ENCODE measurements at regions not wholly inside any gene's neighbourhood (a gene's known extent, or its start where the extent isn't known, plus 50 kb on each side); places are given as distances from the start of the nearest gene placed in this dataset.

GRCh38 chr2:120430957-120431356, 85.0 kb downstream of the INHBB start:
- no peak for DNase-seq (ENCODE audit: low read depth)
- no peak overlapping the region for H3K4me3 ChIP-seq (replicated peaks; ENCODE audit: low read depth, low read length)
- TF ChIP-seq CTCF (IDR thresholded peaks at IDR 0.05; ENCODE audit: low read length, missing control alignments): no peak

- no peak for DNase-seq (ENCODE audit: low read depth)
- H3K4me3 ChIP-seq (replicated peaks; ENCODE audit: low read depth, low read length): no peak overlapping the region
- TF ChIP-seq CTCF (IDR thresholded peaks at IDR 0.05; ENCODE audit: low read length, missing control alignments): no peak
These were observed 85.7 kb downstream of the INHBB start for GRCh38 chr2:120431386-120432292.

GRCh38 chr2:120432293-120432975, 86.5 kb downstream of the INHBB start:
- no peak overlapping the region for H3K4me3 ChIP-seq (replicated peaks; ENCODE audit: low read depth, low read length)
- DNase-seq (ENCODE audit: low read depth): no peak
- no peak for TF ChIP-seq CTCF (IDR thresholded peaks at IDR 0.05; ENCODE audit: low read length, missing control alignments)

DNA sequence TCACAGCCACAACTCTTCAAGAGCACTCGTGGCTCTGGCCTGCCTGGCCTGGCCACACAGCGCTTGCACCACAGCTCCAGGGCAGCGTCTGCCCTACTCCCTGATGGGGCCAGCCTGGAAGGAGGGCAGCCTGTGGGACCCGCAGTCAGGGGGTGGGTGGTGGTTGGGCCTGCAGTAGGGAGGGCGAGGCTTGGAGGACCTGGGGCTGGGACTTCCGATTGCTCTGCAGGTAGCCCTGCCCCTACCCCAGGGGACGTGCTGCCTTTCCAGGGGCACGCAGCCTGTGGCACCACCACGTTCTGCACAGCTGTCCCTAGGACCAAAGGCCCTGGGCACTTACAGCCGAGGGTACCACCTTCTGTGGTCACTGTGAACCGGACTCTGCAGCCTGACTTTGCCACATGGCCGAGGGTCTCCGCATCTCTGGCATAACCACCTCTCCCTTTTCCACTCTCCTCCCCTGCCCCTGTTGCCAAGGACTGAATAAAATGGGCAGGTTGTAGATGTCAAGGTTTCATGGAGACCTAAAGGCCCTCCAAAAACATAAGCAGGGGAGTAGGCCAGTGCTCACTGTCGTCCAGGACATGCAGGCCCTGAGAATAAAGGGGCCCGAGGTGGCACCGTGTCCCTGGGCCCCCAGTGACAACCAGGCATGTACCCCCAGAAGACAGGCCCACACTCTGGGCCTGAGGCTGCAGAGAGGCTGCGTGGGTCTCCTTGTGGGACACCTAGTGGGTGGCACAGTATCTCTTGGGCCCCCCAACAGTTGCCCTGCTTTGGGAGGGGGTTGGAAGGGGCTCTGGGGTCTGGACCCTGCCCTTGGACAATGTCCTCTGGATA, 87.3 kb downstream of the INHBB start:
- no peak for DNase-seq (ENCODE audit: low read depth)
- no peak for TF ChIP-seq CTCF (IDR thresholded peaks at IDR 0.05; ENCODE audit: low read length, missing control alignments)

DNA sequence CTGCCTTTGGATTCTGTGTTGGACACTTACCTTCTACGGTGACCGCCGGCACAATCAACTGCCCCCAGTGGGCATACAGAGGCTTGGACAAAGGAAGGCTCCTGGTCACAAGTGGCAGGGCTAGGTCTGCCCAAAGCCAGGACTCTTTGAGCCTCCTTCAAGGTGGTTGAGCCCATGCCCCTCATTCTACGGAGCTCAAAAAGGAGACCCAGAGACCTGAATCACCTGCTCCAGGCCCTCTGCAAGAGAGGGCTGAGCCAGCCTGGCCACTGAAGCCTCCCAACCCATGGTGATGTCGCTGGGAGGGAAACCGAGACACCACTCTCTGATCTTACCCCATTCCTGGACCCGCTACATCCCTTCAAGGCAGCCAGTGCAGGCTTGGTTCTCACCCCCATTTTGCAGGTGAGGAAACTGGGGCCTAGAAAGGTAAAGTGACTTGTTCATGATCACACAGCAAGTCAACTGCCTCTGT, 87.9 kb downstream of the INHBB start:
- no peak for DNase-seq (ENCODE audit: low read depth)

More for the DNA sequence above, 87.3 kb downstream of the INHBB start:
- no peak overlapping the region for H3K4me3 ChIP-seq (replicated peaks; ENCODE audit: low read depth, low read length)

More for the DNA sequence above, 87.9 kb downstream of the INHBB start:
- no peak for TF ChIP-seq CTCF (IDR thresholded peaks at IDR 0.05; ENCODE audit: low read length, missing control alignments)
- no peak overlapping the region for H3K4me3 ChIP-seq (replicated peaks; ENCODE audit: low read depth, low read length)
